ENCODE measurements at regions not wholly inside any gene's neighbourhood (a gene's known extent, or its start where the extent isn't known, plus 50 kb on each side); places are given as distances from the start of the nearest gene placed in this dataset.

- DNase-seq: no peak
Observed at GRCh38 chr3:147866561-147866960, 457.4 kb downstream of the ZIC1 start.

DNA sequence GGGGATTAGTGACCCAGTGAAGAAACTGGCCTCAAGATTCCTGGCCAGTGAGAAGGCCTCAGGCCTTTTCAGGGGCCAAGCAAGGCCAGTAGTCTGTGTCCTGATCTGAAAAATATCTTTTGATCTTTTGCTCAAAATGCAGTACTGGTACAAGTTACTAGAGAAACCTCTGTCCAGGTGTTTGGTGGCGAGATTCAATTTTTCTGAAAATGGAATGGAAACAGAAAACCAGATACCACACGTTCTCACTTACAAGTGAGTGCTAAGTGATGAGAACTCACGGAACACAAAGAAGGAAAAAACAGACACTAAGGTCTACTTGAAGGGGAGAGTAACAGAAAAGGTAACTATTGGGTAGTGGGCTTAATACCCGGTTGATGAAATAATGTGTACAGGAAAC is 463.4 kb downstream of the ZIC1 start:
- DNase-seq: no peak

DNA sequence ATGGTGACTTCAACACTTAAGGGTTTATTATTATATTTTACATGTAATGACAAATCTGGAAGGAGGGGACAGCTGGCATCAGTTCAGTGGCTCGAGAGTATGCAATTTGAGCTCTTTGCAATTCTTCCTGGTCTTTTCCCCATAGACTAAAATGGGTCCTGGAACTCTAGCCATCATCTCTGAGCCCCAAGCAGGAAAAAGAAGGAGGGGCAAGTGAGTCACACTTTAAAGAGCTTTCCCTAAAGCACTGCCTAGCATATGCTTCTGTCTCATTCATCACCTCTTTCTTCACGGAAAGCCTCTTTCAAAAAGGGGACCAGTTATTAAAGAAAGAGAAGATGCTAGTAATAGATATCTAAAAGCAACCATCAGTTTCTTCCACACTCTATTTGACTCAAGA is 466.3 kb downstream of the ZIC1 start:
- DNase-seq: peak; percentile 6

DNA sequence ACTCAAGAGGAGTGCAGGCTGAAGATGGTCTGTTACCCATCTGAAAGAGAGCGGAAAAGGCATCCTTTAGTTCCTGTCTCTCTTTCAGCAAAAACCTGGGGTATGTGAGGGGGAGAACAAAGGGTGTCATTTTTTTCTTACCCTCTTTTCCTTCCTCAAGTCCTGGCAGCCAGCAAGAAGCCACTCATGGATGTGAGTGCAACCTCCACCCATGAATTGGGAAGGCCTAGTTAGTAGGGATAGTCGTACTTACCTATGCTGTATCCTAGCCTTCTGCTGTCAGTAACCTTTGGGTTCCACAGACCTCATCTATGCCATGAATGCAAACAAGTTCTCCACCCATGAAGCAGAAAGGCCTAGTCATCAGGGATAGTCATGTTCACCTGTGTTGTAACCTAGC is 472.8 kb downstream of the ZIC1 start:
- no peak for DNase-seq

- DNase-seq: no peak
Observed at GRCh38 chr3:147886879-147887278, 477.7 kb downstream of the ZIC1 start.

- DNase-seq: no peak
Observed at GRCh38 chr3:147887797-147888196, 478.6 kb downstream of the ZIC1 start.

DNA sequence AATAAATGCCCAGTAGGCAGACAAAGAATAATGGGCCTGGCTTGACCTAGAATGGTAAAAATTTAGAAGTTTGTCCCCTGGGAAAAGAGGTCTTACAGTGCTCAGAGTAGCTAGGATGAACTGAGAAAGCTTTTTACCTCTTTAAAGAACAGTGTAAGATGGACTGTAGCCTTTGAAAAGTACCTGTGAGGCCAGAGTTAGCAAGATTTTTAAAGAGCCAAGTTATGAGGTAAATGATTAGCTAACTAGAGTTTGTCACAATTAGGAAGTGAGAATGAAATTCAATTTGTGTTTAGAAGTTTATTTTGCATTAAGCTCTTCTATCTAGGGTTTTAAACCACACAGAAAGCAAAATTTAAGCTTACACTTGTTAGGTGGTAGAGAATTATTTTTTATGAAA is 480.9 kb downstream of the ZIC1 start:
- DNase-seq: no peak

DNA sequence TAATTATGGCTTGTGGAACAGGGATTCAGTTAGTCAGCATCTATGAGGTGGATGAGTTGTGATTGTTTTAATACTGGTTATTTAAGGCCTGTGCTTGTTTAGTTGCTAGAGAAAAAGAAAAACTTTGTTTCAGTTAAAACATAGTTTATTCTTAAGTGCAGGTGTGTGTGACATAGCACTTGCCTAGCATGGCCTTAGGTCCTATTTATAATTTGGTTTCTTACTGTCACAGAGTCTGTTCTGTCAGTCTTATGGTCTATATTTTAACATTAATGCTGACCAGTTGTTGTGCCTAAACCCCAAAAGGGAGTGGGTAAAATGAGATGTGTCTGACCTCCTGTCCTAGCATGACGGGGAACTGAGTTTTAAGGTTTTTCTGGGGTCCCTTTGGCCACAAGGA is 486.3 kb downstream of the ZIC1 start:
- no peak for DNase-seq

- DNase-seq: no peak
Observed at GRCh38 chr3:147900851-147901250, 491.7 kb downstream of the ZIC1 start.

DNA sequence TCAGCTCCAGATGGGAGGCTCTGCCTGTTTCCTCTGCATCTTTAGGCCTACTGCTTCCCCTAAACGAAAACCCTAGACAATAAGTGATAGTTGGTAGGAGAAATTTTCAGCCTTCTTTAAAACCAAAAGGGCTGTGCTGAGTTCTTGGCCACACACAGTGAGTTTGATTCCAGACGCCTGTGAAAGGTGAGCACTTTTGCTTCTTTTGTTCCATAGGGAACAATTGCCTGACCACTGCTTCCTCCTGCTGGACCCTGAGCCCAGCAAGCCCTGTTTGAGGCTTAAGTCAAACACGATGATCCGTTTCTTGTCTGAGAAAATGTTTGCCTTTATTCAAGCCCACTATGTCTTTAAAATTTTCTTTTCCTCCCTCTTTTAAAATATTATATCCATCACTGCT is 493.9 kb downstream of the ZIC1 start:
- DNase-seq: no peak

- no peak for DNase-seq
Observed at GRCh38 chr3:147904421-147904820, 495.3 kb downstream of the ZIC1 start.

DNA sequence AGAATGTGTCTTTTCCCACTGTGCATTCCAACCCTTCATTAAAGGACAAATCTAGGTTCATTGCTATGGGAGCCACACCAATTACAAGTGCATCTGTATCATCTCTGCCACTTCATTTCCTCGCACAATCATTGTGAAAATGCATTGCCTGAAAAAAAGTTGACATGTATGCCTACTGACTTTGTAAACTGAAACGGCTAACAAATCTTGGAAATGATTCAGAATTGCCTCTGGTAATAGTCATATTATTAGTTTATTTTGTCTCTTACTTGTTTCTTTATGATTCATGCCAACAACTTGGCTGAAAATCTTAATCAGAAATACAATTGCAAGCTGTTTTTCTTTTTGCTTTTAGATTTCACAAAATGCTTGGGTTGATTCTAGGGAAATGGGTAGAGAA is 497.1 kb downstream of the ZIC1 start:
- peak; percentile 34 for DNase-seq

DNA sequence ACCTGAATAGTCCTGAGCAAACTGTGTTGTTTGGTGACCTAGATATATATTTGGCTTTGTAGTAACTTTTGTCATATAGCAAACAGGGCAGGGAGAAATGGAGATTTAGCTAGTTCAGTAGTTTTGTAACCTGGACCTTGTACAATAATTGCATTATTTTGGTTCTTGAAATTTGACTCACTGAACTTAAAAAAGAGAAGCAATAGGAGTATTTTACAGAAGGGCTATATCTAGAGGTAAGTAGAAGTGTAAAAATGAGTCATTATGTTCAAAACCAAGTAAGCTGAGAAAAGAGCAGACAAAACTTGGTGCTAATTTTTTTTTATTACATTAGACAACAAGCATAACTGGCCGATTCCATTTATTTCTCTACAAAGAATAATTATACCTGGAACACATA is 505.4 kb downstream of the ZIC1 start:
- DNase-seq: no peak

DNA sequence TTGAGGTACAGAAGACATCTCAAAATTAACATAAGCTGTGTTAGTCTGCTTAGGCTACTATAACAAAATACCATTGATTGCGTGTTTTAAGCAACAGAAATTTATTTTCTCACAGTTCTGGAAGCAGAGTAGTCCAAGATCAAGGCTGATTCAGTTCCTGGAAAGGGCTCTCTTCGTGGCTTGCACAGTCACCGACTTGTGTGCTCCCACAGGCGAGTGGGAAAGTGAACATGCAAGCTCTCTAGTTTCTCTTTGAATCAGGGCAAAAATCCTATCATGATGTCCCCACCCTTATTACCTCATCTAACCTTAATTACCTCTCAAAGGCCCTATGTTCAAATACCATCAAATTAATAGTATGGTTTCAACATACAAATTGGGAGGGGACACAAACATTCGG is 505.9 kb downstream of the ZIC1 start:
- no peak for DNase-seq

DNA sequence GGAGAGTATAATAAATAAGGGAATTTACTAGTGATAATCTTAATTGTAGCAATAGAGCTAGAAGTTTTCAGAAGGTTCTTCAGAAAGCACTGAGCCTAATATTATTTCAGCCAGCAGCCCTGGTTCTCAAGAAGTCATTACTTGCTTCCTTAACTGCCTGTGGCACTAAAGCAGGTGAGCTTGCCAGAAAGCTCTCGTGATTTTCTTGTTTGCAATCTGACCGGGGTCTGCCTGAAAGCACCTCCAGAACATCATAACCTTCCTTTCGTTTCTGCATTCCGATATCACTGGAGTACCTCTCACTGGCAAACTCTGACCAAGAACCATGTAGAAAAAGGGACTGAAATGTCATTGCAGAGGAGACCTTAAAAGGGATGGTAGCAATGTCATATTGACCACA is 510.3 kb downstream of the ZIC1 start:
- DNase-seq: no peak

GRCh38 chr3:147921051-147921450 is 511.9 kb downstream of the ZIC1 start:
- DNase-seq: peak; percentile 27

GRCh38 chr3:147924755-147925154 is 515.6 kb downstream of the ZIC1 start:
- no peak for DNase-seq

- no peak for DNase-seq
Observed at GRCh38 chr3:147925272-147925671, 516.1 kb downstream of the ZIC1 start.

DNA sequence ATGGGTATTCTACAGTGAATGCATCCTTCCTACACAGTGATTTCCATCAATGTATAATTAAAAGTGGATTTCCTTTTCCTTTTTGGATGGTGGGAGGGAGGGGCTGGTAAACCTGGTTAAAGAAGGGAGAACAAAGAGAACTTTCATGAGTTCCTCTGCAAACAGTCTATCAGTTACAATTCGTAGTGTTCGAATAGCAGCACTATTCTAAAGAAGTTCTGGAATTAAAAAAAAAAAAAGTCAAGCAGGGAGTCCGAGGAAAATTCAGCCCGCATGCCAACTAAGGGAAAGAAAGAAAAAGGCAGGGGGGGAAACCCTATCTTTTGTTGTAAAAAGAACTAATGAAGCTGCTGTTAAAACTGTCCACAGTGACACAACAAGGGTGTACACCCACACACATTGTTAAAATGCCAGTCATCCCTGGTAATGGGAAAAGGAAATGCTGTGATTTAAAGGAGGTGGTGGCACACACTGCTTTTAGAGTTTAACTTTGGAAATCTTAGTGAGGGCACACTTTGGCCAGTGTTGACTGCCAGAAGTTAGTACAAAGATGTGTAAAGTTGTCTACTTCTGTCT is 521.2 kb downstream of the ZIC1 start:
- peak; percentile 57 for DNase-seq

- DNase-seq: no peak
Observed at GRCh38 chr3:147934451-147935180, 525.5 kb downstream of the ZIC1 start.

GRCh38 chr3:147937341-147937740 is 528.2 kb downstream of the ZIC1 start:
- no peak for DNase-seq

GRCh38 chr3:147937891-147938290 is 528.7 kb downstream of the ZIC1 start:
- no peak for DNase-seq

- DNase-seq: no peak
Observed at GRCh38 chr3:147939425-147939824, 530.3 kb downstream of the ZIC1 start.

GRCh38 chr3:147939839-147940238 is 530.7 kb downstream of the ZIC1 start:
- no peak for DNase-seq
